NCI-H1092 treated with DMSO at 0.1 percent for 48 hours (cell line): ENCODE measurements at regions not wholly inside any gene's neighbourhood (a gene's known extent, or its start where the extent isn't known, plus 50 kb on each side); places are given as distances from the start of the nearest gene placed in this dataset.

Experiments used
- DNase-seq: peaks from one replicate; lab custom pipeline; 2025; lab: John Stamatoyannopoulos, UW

DNA sequence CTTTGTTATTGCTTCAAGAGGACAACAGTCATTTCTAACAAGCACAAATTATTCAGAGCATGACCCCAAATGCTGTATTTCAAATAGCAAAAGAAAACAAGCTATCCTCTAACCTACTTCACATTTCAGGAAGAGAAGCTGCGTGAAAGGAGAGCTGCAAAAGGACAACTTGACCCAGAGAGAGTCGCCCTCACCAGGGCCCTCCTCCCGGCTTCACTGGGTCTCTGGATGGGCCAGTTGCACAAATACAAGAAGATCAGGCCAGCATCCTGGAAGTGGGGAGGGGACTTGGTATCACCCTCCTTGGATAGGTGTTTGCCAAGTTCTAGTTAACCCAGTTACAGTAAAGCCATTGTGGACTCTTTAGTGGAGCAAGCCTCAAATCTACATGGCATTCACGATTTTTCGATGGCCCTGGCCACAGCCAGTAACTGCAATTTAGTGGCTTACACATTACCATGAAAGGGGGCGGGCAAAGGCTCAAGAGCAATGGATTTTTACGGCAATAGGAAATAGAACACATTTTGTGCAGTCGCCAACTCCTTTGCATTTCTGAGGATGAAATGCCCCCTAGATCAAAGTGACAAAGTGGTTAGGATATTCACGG is 166.9 kb upstream of the DIO2 start:
- DNase-seq = no peak

- no peak for DNase-seq
Observed at GRCh38 chr14:80364816-80365215, 153.5 kb upstream of the DIO2 start.

DNA sequence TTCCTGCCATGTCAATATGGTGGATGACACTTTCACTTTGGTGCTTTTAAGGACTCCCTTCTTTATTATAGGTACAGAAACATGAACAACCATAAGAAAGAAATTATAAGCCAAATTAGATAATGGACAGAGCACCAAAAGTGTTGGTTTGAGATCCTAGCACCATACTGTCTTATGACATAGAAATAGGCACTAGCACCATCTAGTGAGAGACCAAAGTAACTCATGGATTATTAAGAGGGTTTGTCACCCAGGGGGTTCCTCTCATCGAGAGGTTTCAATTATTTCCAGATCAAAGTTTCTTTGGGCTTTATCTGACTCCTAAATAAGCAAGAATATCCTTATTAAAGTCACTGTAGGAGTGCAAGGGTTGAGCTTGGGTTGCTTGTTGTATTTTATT is 153.0 kb upstream of the DIO2 start:
- peak; percentile 42 for DNase-seq

DNA sequence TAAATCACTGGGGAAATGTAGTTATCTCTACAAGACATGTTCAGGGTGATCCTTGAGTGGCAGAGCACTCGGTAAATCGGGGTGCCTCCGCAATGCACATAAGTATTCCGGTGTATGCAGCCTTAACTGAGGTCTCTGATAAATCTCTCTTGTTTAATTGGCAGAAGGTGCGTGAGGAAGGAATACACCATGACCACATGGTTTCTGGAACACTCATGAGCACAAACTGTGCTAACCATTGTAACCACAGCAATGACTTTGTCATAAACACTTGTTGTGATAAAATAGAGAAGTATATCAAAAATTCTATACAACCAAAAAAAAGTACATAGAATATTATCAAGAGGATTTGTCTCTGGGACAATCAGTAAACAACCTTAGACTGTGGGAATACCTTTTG is 146.8 kb upstream of the DIO2 start:
- no peak for DNase-seq

GRCh38 chr14:80356413-80356812 is 145.1 kb upstream of the DIO2 start:
- DNase-seq = peak; percentile 71

- peak; percentile 95 for DNase-seq
Observed at GRCh38 chr14:80354860-80355581, 143.7 kb upstream of the DIO2 start.

GRCh38 chr14:80352471-80352870 is 141.2 kb upstream of the DIO2 start:
- no peak for DNase-seq

DNA sequence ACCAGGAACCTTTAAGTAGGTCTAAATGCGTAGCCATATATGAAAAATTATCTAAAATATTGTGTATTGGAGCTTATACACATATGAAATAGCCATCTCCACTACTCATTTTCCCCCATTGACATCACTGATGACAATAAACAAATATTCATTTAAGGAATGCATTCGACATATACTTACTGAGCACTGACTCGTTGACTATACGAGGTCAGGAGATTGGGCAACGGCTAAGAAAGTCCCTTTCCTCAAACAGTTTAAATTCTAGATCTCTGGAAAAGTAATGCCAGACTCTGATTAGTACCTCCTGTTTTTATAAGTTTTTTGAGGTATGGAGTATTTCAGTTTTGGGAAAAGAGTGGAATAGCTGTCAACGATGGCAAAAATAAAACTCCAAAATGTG is 139.4 kb upstream of the DIO2 start:
- DNase-seq = no peak

DNA sequence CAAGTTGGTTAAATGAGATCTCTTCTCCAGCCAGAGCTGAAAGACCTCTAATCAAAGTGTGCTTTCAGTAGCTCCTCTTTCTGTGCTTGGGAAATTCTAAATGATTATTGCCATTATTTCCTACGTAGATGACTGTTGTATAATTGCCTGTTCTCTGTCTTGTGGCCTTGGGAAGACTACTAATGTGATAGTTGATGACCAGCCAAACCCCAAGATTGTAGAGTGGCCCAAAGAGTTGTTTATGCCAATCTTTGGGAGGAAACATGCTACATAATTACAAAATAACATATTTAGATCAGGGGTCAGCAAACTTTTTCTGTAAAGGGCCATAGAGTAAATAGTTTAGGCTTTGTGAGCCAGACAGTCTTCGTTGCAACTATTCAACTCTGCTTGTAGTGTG is 135.1 kb upstream of the DIO2 start:
- DNase-seq = no peak

- no peak for DNase-seq
Observed at GRCh38 chr14:80344208-80344607, 132.9 kb upstream of the DIO2 start.

DNA sequence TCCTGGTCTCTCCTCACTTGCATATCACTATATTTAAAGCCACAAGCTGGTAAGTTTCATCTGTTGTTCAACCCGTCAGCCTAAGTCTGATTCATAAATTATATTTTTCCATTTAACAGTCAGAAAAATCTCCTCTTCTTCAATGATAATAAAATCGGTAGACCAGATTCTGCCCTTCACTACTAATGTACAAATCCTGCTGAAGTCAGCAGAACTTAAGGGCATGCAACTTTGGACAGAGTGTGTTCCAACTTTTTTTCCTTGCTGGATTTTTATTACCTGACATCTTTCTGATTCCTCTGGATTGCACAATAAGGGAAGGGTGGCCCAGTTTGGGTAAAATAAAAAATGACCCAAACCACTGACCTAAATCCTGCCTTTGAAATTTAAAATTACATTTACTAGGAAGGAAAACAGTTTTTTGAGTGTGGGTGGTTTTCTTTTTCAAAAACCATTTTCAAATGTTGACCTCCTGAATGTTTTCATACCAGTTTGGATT is 125.4 kb upstream of the DIO2 start:
- no peak for DNase-seq

GRCh38 chr14:80325688-80326087 is 114.4 kb upstream of the DIO2 start:
- DNase-seq = peak; percentile 3

- no peak for DNase-seq
Observed at GRCh38 chr14:80325112-80325511, 113.8 kb upstream of the DIO2 start.

GRCh38 chr14:80324649-80325048 is 113.3 kb upstream of the DIO2 start:
- DNase-seq = no peak

DNA sequence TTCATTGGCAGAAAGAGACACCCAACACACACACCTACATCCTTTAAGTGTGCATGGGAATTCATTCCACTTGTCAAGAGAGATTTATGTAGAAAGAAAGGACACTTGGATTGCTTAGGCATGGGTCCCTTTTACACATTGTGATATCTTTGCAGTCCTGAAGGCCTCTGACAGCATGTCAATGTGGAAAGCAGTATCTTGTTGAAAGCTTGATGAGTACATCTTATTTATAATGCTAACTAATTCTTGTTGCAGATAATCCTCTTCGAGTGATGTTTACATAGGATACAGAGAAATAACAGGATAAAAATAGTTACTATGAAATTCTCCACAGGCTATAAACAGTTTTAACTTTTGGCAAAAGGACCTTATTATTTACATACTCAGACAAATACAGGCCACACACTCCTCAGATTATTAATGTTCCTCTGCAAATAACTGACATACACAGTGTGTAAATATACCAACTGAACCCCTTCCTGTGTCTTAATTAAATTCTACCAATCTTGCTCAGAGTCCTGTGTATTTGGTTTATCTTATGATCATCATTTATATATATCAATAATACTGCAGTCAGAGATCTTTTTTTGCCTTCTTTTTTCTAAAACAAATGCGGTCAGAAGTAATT is 111.8 kb upstream of the DIO2 start:
- DNase-seq = no peak

DNA sequence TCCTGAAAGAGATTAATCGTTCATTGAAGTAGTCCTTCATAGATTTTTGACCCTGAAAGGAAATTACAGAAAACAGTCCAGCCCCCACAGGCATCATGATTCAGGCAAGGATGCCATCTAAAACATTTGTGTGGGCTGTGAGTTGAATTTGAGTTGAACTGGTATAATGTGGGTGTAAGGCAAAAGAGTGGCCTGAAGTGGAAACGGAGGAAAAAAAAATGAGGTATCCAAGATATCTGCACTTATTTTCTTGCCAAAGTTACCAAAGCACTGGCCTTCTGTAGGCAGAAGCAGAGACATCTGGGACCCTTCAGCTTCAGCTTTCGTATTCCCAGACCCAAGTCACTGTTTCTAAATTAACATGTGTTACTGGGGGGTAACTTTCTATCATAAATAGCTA is 105.1 kb upstream of the DIO2 start:
- no peak for DNase-seq

- no peak for DNase-seq
Observed at GRCh38 chr14:80315681-80316080, 104.4 kb upstream of the DIO2 start.

DNA sequence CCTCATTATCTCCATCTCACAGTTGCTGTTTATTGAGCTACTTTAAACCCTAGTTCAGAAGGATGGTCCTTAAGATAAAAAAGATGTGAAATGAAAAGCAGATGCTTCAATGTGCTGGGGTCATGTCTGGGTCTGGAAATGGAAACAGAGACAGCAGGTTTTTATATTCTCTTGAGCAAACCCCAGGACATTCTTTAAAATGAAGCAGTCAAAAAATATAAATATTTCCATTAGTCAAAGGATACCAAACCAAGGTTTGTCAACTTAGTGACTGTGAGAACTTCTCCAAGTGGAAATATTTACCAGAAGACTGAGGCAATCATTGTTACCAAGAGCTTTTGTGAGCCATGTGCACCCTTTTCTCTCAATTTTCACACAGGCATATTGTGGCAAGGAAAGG is 102.5 kb upstream of the DIO2 start:
- no peak for DNase-seq

- DNase-seq = no peak
Observed at GRCh38 chr14:80310938-80311750, 99.8 kb upstream of the DIO2 start.

- no peak for DNase-seq
Observed at GRCh38 chr14:80304125-80304766, 92.9 kb upstream of the DIO2 start.

DNA sequence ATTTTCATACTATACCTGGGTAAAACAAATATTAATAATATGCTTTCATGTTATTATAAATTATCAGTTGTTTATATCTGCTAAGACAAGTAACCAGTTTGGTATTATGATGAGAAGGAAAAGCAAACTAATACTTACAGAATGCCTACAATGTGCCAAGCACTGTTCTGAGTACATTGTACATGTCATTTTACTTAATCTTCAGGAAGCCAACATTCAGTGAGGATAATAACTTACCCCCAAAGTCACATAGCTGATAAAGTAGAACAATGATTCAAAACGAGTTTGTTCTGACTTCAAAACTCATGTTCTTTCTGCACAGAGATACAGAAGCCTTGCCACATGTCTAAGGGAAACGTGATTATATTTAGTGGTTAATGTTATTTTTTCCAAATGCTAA is 89.0 kb upstream of the DIO2 start:
- DNase-seq = no peak

- no peak for DNase-seq
Observed at GRCh38 chr14:80298491-80299017, 87.2 kb upstream of the DIO2 start.
